GM18907 (cell line): ENCODE measurements at regions not wholly inside any gene's neighbourhood (a gene's known extent, or its start where the extent isn't known, plus 50 kb on each side); places are given as distances from the start of the nearest gene placed in this dataset.

Source experiments
- ATAC-seq: cut with Tn5 transposase; IDR thresholded peaks from one replicate; pipeline ENCODE4 v1.9.1; 2021; ENCODE audit warnings: mild to moderate bottlenecking, moderate library complexity; ENCODE audit not compliant: unreplicated experiment

DNA sequence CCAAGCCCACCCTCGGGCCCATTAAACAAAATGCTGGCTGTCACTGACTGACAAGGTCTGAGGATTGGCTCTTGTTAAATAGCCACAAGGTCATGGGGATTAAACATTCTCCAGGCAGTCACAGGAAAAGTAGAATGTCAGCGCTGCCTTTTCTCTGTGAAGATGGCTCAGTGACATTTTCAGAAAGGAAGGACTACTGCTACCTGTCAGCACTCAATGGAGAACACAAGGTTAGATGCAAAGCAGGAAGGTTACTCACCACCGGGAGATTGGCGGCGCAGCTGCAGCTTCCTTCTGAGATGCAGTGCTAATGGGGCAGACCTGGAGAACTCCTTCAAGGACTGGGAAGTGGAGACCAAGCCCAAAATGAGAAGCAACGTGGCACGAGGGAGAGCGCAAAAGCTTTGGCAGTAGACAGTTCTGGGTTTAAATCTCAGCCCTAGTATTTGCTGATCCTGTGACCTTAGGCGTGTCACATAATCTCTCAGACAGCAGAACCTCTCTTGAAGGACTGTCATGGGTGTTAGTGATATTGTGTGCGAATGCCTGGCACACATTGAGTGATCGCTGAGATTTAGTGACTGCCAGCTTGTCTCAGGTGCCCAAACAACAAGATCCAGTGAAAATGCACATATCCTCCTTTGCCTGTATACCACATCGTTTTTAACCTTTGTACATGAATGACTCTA lies 213.1 kb upstream of the BOD1L1 start:
- no peak for ATAC-seq

- no peak for ATAC-seq
Measured at GRCh38 chr4:13844740-13845139, 217.2 kb upstream of the BOD1L1 start.

DNA sequence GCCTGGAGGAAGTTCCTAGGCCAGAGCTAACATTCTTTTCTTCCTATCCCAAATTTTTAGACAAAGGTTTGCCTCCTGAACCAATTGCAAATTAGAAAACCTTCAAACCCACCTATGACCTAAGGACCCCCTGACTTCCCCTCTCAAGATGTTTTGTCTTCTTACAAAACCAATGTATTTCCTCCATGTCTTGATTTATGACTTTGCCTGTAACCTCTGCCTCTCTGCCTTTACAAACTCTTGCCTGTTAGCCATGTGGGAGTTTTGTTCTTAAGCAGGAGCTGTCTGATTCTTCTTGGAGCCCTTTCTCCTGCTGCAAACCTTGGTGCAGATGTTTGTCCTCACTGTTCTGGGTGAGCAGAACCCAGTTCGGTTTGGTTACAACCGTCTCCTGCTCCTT lies 222.3 kb upstream of the BOD1L1 start:
- ATAC-seq: no peak

- ATAC-seq: no peak
Measured at GRCh38 chr4:13851085-13851940, 223.8 kb upstream of the BOD1L1 start.

GRCh38 chr4:13852411-13852810 lies 224.9 kb upstream of the BOD1L1 start:
- no peak for ATAC-seq

- ATAC-seq: no peak
Measured at GRCh38 chr4:13856387-13856786, 228.9 kb upstream of the BOD1L1 start.

GRCh38 chr4:13857397-13857796 lies 229.9 kb upstream of the BOD1L1 start:
- ATAC-seq: no peak

GRCh38 chr4:13857800-13858199 lies 230.3 kb upstream of the BOD1L1 start:
- ATAC-seq: no peak

- no peak for ATAC-seq
Measured at GRCh38 chr4:13859423-13859822, 231.9 kb upstream of the BOD1L1 start.

- no peak for ATAC-seq
Measured at GRCh38 chr4:13860126-13860525, 232.6 kb upstream of the BOD1L1 start.

- ATAC-seq: no peak
Measured at GRCh38 chr4:13865871-13866669, 238.5 kb upstream of the BOD1L1 start.

DNA sequence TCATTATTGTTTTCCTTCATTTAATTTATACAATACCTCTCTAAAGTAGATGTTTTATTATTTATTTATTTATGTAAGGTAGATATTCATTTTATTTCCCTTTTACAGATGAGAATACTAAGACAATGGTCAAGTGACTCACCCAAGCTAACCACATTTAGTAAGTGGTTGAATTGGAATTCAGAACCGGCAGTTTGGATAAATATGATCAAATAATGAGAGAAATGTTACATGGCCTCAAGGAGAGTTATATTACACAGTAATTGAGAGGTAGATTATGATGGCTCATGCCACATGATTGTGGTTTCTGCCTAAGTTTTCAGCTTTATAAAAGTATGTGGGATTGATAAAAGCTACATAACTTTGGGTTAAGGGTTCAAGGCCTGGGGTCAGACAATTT lies 239.4 kb upstream of the BOD1L1 start:
- no peak for ATAC-seq

GRCh38 chr4:13872155-13872554 lies 244.6 kb upstream of the BOD1L1 start:
- no peak for ATAC-seq

GRCh38 chr4:13872955-13873354 lies 245.4 kb upstream of the BOD1L1 start:
- ATAC-seq: no peak

DNA sequence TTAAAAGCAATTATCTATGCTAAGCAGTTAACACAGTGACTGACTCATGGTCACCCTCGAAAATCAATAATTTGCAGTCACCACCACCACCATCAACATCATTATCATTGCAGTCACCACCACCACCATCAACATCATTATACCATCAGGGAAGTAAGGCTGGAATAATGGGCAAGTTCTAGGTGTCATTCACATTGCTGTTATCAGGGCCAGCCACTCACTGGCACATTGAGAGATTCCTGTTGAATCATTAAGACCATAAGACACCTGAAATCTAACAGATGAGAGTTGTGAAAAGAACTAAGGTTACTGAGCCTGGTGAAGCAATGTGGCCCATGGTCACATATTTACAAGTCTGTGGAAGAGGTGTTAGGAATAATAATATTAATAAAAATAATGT lies 247.7 kb upstream of the BOD1L1 start:
- ATAC-seq: no peak

DNA sequence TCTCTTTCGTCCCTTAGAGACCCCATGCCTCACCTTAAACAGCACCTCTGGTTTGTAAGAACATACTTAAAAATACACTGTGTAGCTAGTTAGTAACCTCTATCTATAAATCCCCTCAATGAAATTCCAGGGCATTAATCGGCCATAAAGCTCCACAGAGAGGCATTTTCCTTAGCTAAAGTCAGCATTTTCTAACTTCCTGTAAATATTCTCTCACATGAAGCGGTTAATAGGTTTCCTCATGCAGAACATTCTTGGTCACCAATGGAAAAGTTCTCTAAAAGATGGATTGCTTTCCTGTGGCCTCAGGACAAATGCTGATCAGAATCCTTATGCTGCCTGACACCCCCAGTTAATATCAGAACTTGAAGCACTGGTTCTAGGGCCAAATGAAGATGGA lies 248.6 kb upstream of the BOD1L1 start:
- no peak for ATAC-seq

DNA sequence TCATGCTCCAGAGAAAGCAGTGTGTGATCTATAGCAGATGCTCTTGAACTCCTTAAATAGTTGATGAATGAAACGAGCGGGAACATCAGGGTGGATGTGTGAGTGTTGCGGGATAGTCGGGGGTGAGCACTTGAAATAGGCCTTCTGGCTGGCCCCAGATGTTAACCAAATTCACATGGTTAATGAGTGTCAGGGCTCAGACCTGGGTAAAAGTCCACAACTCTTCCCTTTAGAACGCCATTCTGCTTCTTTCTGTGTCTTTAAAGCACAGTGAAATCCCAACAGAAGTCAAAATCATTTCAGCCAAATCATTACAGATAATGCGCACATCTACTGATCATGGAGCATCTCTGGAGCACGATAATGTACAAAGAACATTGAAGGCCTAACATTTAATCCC lies 249.4 kb upstream of the BOD1L1 start:
- no peak for ATAC-seq

- ATAC-seq: no peak
Measured at GRCh38 chr4:13877626-13878025, 250.1 kb upstream of the BOD1L1 start.

GRCh38 chr4:13881892-13882291 lies 254.4 kb upstream of the BOD1L1 start:
- no peak for ATAC-seq

DNA sequence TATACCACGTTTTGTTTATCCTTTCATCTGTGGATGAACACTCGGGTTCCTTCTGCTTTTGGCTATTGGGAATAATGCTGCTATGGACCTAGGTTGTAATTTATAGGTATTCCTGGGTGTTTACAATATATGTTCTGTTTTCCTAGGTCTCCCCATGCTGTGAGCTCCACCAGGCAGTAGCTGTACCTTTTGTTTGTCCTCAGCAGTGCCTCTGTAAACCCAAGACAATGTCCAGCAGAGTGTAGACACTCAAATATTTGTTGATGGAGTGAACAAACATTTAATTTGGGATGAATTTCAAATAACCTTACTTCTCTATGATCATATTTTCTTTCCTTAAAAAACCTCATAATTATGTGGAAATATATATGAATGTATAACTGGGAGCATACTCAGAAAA lies 259.5 kb upstream of the BOD1L1 start:
- ATAC-seq: no peak

DNA sequence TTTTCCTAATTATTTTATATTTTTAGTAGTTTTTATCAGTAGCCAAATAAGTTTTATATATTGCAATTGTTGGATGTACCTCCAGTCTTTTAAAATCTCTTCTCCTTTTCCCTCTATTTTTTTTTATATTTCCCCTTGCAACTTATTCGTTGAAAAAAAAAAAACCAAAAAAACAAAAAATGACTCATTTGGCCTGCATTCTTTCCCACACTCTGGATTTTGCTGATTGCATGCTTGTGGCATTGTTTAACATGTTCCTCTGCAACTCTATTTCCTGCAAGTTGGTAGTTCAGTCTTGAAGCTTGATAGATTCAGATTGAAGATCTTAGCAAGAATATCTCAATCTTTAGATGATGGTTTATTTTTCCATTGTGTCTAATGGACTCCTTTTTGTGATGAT lies 260.6 kb upstream of the BOD1L1 start:
- ATAC-seq: no peak

DNA sequence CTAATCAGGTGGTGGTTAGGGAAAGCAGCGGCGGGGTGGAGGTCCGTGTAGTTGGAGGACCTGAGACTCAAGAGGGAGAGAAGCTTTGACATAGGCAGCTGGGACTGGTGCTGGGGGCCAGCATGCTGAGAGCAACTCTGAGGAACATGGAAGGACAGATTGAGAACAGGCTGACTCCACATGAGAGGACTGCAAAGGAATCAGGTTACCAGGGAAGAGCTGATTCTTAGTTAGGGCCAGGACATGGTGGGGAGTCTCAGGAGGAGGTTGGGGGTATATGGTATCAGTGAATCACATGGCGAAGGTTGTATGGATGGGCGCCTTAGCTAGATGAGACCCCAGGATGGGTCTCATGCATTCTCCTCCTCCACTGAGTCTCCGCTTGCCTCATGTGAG lies 264.0 kb upstream of the BOD1L1 start:
- ATAC-seq: no peak
